Naive thymus-derived CD4-positive, alpha-beta T cell (primary cell): ENCODE measurements at regions not wholly inside any gene's neighbourhood (a gene's known extent, or its start where the extent isn't known, plus 50 kb on each side); places are given as distances from the start of the nearest gene placed in this dataset.
"Not testable (repeated sequence)": the region's sequence is repeated elsewhere in the genome, so short reads cannot be mapped to it uniquely, and the experiment has no call there.

Experiments used
- ATAC-seq: fragments of 150-1000 bp; cut with Tn5 transposase; 2 replicates; pipeline ENCODE4 v1.10.0; 2021; ENCODE audit warnings: mild to moderate bottlenecking, moderate library complexity
- CTCF ChIA-PET: fragments of 350-600 bp; sonication (Branson Sonifier 250); formaldehyde crosslinking; loops from one replicate; lab custom pipeline; 2021; ENCODE audit warnings: antibody characterized with exemption; lab: Charles Lee
- POLR2A ChIA-PET: fragments of 350-600 bp; sonication (Branson Sonifier 250); formaldehyde crosslinking; loops from one replicate; lab custom pipeline; 2021; ENCODE audit warnings: antibody characterized with exemption, inconsistent platforms; lab: Charles Lee
- DNase-seq, 9 donors: peaks; one replicate each; pipeline versions ENCODE4 v3.0.0 to v3.0.0-alpha.2; 2020 to 2022; ENCODE audit warnings: mixed read lengths in 1 of 9
- H3K27ac ChIP-seq: one replicate; pipeline ENCODE4 v1.7.0; 2013; ENCODE audit warnings: mild to moderate bottlenecking, low read depth, low read length, moderate library complexity
- H3K27me3 ChIP-seq, 2 donors: one replicate each; pipeline ENCODE4 v1.7.0; 2013; ENCODE audit warnings: low read length in 2 of 2, mild to moderate bottlenecking in 2 of 2, moderate library complexity in 2 of 2; ENCODE audit not compliant: control insufficient read depth in 2 of 2, insufficient read depth in 2 of 2
- H3K36me3 ChIP-seq, 3 experiments: 1 replicate in 2 of 3; 2 replicates in 1 of 3; pipeline ENCODE4 v1.7.0; 2013; ENCODE audit warnings: low read length in 3 of 3, mild to moderate bottlenecking in 3 of 3, moderate library complexity in 1 of 3; ENCODE audit not compliant: insufficient read depth in 3 of 3, control insufficient read depth in 2 of 3
- H3K4me1 ChIP-seq, 2 donors: one replicate each; pipeline ENCODE4 v1.7.0; 2013; ENCODE audit warnings: low read length in 2 of 2, mild to moderate bottlenecking in 2 of 2, moderate library complexity in 1 of 2; ENCODE audit not compliant: control insufficient read depth in 2 of 2, insufficient read depth in 2 of 2
- H3K4me3 ChIP-seq: 2 replicates; pipeline ENCODE4 v1.7.0; 2013; ENCODE audit warnings: mild to moderate bottlenecking, low read length
- H3K9me3 ChIP-seq, 3 experiments: 1 replicate in 2 of 3; 2 replicates in 1 of 3; pipeline ENCODE4 v1.7.0; 2013; ENCODE audit warnings: low read length in 3 of 3; ENCODE audit not compliant: control insufficient read depth in 2 of 3
- H3K27ac Mint-ChIP-seq, 9 donors: one replicate each; pipeline ENCODE4 v1.8.0; 2020 to 2022; ENCODE audit warnings: mixed read lengths in 9 of 9, mild to moderate bottlenecking in 8 of 9, moderate library complexity in 5 of 9, inconsistent platforms in 2 of 9
- H3K27me3 Mint-ChIP-seq, 5 donors: one replicate each; pipeline ENCODE4 v1.8.0; 2021 to 2022; ENCODE audit warnings: mixed read lengths in 5 of 5, mild to moderate bottlenecking in 1 of 5
- H3K36me3 Mint-ChIP-seq, 5 donors: one replicate each; pipeline ENCODE4 v1.8.0; 2020 to 2022; ENCODE audit warnings: mixed read lengths in 5 of 5, mild to moderate bottlenecking in 3 of 5, inconsistent platforms in 1 of 5
- H3K4me1 Mint-ChIP-seq, 7 donors: one replicate each; pipeline ENCODE4 v1.8.0; 2020 to 2022; ENCODE audit warnings: mixed read lengths in 7 of 7, mild to moderate bottlenecking in 3 of 7, inconsistent platforms in 1 of 7
- H3K4me3 Mint-ChIP-seq, 10 donors: one replicate each; pipeline ENCODE4 v1.8.0; 2020 to 2022; ENCODE audit warnings: mild to moderate bottlenecking in 10 of 10, mixed read lengths in 10 of 10, moderate library complexity in 6 of 10, inconsistent platforms in 2 of 10
- H3K9me3 Mint-ChIP-seq, 11 donors: one replicate each; pipeline ENCODE4 v1.8.0; 2020 to 2022; ENCODE audit warnings: mixed read lengths in 11 of 11, mild to moderate bottlenecking in 4 of 11, inconsistent platforms in 1 of 11, moderate library complexity in 1 of 11
- intact Hi-C, 2 donors: fragments of 100-400 bp; cut with micrococcal nuclease; formaldehyde crosslinking; loops; one replicate each; pipeline ENCODE4 v1.15.1; 2023

DNA sequence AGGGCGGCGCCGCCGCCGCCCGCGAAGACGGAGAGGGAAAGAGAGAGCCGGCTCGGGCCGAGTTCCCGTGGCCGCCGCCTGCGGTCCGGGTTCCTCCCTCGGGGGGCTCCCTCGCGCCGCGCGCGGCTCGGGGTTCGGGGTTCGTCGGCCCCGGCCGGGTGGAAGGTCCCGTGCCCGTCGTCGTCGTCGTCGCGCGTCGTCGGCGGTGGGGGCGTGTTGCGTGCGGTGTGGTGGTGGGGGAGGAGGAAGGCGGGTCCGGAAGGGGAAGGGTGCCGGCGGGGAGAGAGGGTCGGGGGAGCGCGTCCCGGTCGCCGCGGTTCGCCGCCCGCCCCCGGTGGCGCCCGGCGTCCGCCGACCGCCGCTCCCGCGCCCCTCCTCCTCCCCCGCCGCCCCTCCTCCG, 2125.4 kb upstream of the TPTE start:
- H3K27me3 Mint-ChIP-seq, ATAC-seq, DNase-seq, H3K9me3 Mint-ChIP-seq, H3K27me3 ChIP-seq, H3K36me3 ChIP-seq, CTCF ChIA-PET, H3K4me3 ChIP-seq, H3K9me3 ChIP-seq, H3K27ac ChIP-seq, H3K4me3 Mint-ChIP-seq, intact Hi-C loops, H3K4me1 Mint-ChIP-seq, POLR2A ChIA-PET, H3K27ac Mint-ChIP-seq, H3K4me1 ChIP-seq, H3K36me3 Mint-ChIP-seq: not testable (repeated sequence)

DNA sequence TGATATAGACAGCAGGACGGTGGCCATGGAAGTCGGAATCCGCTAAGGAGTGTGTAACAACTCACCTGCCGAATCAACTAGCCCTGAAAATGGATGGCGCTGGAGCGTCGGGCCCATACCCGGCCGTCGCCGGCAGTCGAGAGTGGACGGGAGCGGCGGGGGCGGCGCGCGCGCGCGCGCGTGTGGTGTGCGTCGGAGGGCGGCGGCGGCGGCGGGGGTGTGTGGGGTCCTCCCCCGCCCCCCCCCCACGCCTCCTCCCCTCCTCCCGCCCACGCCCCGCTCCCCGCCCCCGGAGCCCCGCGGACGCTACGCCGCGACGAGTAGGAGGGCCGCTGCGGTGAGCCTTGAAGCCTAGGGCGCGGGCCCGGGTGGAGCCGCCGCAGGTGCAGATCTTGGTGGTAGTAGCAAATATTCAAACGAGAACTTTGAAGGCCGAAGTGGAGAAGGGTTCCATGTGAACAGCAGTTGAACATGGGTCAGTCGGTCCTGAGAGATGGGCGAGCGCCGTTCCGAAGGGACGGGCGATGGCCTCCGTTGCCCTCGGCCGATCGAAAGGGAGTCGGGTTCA, 2122.4 kb upstream of the TPTE start:
- H3K4me1 Mint-ChIP-seq, H3K27me3 ChIP-seq, H3K36me3 Mint-ChIP-seq, H3K4me3 ChIP-seq, H3K36me3 ChIP-seq, H3K27ac ChIP-seq, H3K27ac Mint-ChIP-seq, ATAC-seq, intact Hi-C loops, H3K9me3 Mint-ChIP-seq, CTCF ChIA-PET, POLR2A ChIA-PET, H3K27me3 Mint-ChIP-seq, H3K9me3 ChIP-seq, DNase-seq, H3K4me3 Mint-ChIP-seq, H3K4me1 ChIP-seq: not testable (repeated sequence)

- H3K4me1 Mint-ChIP-seq, DNase-seq, CTCF ChIA-PET, H3K4me1 ChIP-seq, H3K27me3 ChIP-seq, H3K4me3 ChIP-seq, H3K27ac ChIP-seq, H3K9me3 Mint-ChIP-seq, ATAC-seq, H3K36me3 Mint-ChIP-seq, H3K4me3 Mint-ChIP-seq, H3K27me3 Mint-ChIP-seq, intact Hi-C loops, H3K36me3 ChIP-seq, POLR2A ChIA-PET, H3K9me3 ChIP-seq, H3K27ac Mint-ChIP-seq: not testable (repeated sequence)
Measured at GRCh38 chr21:8399866-8400265, 2121.5 kb upstream of the TPTE start.

GRCh38 chr21:8401799-8402198, 2119.6 kb upstream of the TPTE start:
- H3K27me3 Mint-ChIP-seq, intact Hi-C loops, POLR2A ChIA-PET, H3K4me1 Mint-ChIP-seq, DNase-seq, H3K4me1 ChIP-seq, H3K27ac ChIP-seq, H3K9me3 Mint-ChIP-seq, H3K4me3 Mint-ChIP-seq, H3K27ac Mint-ChIP-seq, H3K27me3 ChIP-seq, CTCF ChIA-PET, H3K36me3 ChIP-seq, H3K36me3 Mint-ChIP-seq, H3K4me3 ChIP-seq, ATAC-seq, H3K9me3 ChIP-seq: not testable (repeated sequence)

DNA sequence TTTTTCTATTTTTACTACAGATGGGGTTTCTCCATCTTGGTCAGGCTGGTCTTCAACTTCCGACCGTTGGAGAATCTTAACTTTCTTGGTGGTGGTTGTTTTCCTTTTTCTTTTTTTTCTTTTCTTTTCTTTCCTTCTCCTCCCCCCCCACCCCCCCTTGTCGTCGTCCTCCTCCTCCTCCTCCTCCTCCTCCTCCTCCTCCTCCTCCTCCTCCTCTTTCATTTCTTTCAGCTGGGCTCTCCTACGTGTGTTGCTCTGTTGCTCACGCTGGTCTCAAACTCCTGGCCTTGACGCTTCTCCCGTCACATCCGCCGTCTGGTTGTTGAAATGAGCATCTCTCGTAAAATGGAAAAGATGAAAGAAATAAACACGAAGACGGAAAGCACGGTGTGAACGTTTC, 2115.1 kb upstream of the TPTE start:
- H3K27ac Mint-ChIP-seq, H3K36me3 Mint-ChIP-seq, H3K27me3 ChIP-seq, intact Hi-C loops, H3K4me3 ChIP-seq, H3K27ac ChIP-seq, H3K9me3 Mint-ChIP-seq, H3K4me1 ChIP-seq, POLR2A ChIA-PET, H3K36me3 ChIP-seq, DNase-seq, H3K9me3 ChIP-seq, ATAC-seq, H3K4me1 Mint-ChIP-seq, H3K27me3 Mint-ChIP-seq, H3K4me3 Mint-ChIP-seq, CTCF ChIA-PET: not testable (repeated sequence)

- H3K27me3 ChIP-seq, H3K36me3 Mint-ChIP-seq, H3K4me1 Mint-ChIP-seq, H3K4me3 ChIP-seq, H3K36me3 ChIP-seq, H3K9me3 Mint-ChIP-seq, H3K9me3 ChIP-seq, H3K4me1 ChIP-seq, H3K27ac ChIP-seq, POLR2A ChIA-PET, intact Hi-C loops, DNase-seq, H3K27me3 Mint-ChIP-seq, H3K4me3 Mint-ChIP-seq, CTCF ChIA-PET: not testable (repeated sequence)
- peak; percentile 36 for ATAC-seq
- H3K27ac Mint-ChIP-seq: peak overlapping the region in 3 of 9 donors; percentile 23 to 75 (median 71)
Measured at GRCh38 chr21:8411139-8411671, 2110.2 kb upstream of the TPTE start.

DNA sequence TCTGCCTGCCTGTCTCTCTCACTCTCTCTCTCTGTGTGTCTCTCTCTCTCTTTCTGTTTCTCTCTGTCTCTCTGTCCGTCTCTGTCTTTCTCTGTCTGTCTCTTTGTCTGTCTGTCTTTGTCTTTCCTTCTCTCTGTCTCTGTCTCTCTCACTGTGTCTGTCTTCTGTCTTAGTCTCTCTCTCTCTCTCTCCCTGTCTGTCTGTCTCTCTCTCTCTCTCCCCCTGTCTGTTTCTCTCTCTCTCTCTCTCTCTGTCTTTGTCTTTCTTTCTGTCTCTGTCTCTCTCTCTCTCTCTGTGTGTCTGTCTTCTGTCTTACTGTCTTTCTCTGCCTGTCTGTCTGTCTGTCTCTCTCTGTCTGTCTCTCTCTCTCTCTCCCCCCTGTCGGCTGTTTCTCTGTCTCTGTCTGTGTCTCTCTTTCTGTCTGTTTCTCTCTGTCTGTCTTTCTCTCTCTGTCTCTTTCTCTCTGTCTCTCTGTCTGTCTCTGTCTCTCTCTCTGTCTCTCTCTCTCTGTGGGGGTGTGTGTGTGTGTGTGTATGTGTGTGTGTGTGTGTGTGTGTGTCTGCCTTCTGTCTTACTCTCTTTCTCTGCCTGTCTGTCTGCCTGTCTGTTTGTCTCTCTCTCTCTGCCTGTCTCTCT, 2101.3 kb upstream of the TPTE start:
- H3K4me1 ChIP-seq, H3K9me3 ChIP-seq, H3K36me3 Mint-ChIP-seq, H3K36me3 ChIP-seq, POLR2A ChIA-PET, H3K27me3 Mint-ChIP-seq, H3K27ac ChIP-seq, H3K9me3 Mint-ChIP-seq, H3K4me3 ChIP-seq, CTCF ChIA-PET, intact Hi-C loops, H3K4me1 Mint-ChIP-seq, H3K27me3 ChIP-seq: not testable (repeated sequence)
- peak; percentile 90 for ATAC-seq
- DNase-seq: peak in 8 of 9 donors; percentile 7 to 62 (median 50)
- peak overlapping the region in 2 of 10 donors; percentile 1 to 12 for H3K4me3 Mint-ChIP-seq
- H3K27ac Mint-ChIP-seq: peak overlapping the region in 5 of 9 donors; percentile 0 to 5 (median 1)
